ENCODE measurements at regions not wholly inside any gene's neighbourhood (a gene's known extent, or its start where the extent isn't known, plus 50 kb on each side); places are given as distances from the start of the nearest gene placed in this dataset.
A peak's percentile ranks its signal among the peaks of the same experiment; 100 is the strongest.
"Not testable (repeated sequence)": the region's sequence is repeated elsewhere in the genome, so short reads cannot be mapped to it uniquely, and the experiment has no call there.

DNA sequence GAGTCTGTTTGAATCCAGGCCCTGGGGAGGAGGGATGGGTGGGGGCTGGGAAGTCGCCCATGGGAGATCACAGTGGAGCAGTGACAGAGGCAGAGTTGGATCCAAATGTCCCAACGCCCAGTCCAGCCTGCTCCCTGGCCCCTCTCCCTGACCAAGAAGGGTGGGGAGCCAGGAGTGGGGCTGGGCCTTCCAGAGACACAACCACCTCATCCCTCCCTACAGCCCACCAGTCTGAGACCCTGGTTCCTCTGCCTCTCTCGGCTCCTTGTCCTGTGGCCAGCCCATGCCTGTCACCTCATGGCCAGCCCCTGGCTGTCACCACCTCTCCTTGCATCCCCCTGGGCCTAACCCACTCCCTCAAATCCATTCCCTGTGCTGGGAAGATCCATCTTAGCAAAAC is 71.2 kb upstream of the PRR5 start:
- no peak for DNase-seq

DNA sequence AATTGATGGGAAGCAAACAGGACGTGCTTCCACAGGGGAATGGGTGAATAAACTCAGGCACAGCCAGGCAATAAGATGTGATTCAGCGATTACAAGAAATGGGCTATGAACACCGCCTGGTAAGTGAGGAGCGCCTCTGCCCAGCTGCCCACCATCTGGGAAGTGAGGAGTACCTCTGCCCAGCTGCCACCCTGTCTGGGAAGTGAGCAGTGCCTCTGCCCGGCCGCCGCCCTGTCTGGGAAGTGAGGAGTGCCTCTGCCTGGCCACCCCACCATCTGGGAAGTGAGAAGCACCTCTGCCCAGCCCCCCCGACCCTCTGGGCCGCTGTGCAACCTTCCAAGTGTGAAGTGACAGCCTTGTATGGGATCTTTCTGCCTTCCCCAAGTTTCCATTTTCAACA is 73.2 kb upstream of the PRR5 start:
- DNase-seq: no peak

DNA sequence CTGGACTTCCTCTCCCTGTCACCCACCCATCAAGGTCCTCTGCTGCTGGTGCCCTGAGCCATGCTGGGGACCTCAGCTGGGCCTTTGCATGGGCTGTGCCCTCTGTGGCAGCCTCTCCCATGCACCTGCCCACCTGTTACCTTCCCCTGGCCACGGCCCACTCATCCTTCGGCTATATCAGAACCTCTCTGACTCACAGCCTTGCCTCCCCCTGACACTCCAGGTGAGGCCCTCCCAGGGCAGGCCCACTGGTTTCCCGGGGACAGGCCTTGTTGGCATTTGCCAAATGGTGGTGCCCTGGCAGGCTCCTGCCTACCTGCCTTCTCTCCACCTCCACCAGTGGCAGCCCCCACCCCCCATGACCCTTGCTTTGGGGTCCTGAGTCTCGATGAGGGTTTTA is 73.7 kb upstream of the PRR5 start:
- DNase-seq: no peak

DNA sequence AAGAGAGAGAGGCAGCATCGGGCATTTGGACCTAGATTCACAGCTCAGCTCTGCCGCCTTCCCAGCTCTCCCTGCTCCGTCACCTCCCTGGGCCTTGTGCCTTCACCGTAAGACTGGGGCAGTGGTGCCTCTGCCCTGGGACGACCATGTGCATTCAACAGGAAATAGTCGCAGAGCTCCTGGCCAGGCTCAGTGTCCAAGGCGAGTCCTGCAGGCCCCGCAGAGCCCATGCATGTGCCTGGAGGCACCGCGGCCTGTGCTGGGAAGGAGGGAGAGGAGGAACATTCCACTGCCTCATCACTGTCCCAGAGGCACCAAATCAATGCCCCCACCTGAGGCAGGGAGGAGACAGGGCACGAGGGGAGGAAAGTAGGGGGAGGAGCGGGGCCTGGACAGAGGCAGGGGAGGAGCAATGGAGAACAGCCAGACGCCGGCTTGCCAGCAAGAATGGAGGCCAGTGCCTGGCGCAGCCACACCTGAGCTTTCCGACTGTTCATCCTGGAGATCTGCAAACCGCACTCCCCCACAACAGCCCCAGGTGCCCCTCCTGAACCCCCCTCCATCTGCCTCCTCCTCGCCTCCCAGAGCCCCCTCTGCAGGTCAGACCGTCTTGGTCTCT is 74.4 kb upstream of the PRR5 start:
- DNase-seq: no peak

DNA sequence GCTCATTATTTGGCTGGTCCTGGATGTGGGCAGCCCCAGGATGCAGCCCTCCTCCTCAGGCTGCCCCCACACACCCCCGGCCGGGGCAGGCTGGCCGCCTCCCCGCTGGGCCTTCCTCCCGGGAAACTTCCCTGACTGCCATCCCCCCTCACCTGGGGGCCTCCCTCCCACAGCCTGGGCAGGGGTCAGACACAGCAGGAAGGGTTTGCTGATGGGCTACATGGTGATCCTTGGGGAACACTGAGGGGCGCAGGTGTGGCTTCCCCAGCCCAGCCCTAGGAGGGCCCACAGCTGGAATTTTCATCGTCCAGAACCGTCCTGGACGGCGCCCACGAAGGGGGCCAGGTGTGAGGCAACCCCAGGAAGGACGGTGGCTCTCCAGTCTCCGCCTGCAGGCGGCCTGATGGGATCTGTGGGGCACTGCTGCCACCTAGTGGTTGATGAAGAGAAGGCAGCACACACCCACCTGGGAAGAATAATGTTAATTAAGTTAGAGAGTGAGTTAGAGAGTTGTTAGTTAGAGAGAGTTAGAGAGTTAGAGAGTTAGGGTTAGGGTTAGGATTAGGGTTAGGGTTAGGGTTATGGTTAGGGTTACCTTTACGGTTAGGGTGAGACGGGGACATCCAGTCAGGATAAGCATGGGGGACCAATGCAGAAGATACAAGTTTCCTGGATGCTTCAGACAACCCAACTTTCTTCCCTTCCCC is 75.9 kb upstream of the PRR5 start:
- peak in 40 of 51 donors; percentile 6 to 76 (median 42) for DNase-seq

DNA sequence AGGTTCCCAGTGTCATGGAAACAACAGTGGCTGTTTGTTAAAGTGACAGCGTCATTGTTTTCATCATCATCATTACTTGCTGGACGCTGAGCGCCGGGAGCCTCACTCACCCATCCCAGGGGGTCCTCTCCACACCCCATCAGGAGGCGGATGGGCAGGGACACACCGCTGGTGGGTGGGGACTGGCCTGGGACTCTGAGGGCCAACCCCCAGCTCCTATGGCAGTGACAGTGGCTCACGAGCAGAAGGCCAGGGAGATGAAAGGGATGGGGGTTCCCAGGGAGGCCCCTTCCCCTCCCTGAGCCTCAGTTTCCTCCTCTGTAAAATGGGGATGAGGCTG is 76.6 kb upstream of the PRR5 start:
- DNase-seq: no peak

DNA sequence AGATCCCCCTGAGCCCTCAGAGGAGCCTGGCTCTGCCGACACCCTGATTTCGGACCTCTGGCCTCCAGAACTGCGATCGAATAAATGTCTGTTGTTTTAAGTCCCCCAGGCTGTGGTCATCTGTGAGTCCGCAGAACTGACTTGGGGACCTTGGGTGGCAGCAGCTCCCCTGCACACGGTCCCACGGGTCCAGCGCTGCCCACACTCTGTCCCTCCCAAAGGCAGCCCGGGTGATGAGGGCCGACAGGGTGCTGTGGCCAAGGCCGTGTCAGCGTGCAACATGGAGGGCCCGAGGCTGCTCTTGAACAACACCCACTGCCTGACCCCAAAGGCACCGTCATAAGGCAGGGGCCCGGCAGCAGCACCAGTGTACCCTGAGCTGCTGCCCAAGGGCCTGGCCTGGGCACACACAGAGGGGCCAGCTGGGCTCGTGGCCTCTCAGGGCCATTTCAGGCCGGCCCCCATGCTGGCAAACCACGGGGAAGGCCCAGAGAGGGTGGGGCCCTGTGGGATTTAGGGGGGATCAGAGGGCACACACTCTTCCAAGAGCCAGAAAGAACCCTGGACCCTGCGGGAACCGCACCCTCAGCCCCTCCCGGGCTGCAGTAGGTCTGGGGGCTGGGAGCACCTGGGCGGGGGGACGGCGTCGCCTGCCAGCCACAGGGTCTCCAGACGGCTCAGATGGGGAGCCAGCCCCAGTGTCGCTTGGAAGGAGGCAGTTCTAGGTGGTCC is 77.1 kb upstream of the PRR5 start:
- no peak for DNase-seq

DNA sequence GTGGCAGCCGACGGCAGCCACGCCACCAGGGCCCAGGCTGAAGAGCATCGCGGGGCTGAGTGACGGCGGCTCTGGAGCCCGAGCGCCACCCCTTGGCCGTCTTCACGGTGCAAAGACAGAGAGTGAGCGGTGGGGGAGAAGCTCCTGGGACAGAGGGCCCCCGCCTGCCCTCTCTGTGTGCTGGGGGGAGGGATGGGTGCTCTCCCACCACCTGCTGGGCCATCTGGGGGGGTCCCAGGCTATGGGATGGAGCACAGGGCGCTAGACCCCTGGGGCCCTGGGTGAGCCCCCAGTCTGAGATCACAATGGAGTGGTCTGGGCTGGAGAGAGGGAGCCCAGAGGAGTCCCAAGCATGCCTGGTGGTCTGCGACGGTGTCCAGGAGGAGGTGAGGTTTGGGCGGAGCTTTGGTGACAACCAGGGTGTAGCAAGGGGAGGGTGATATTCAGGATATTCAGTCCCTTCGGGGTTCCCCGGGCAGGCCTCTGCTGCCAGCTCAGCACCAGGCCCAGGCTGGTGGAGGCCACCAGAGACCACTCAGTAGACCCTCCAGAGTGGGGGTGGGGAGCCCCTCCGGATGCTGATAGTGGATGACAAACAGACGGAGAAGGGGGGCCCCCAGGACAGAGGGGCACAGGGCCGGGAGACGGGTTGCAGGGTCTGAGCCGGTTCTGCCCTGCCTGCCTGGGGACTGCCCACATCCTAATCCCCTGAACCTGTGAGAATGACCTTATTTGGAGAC is 78.1 kb upstream of the PRR5 start:
- DNase-seq: peak in 3 of 51 donors; percentile 5 to 8 (median 6)

DNA sequence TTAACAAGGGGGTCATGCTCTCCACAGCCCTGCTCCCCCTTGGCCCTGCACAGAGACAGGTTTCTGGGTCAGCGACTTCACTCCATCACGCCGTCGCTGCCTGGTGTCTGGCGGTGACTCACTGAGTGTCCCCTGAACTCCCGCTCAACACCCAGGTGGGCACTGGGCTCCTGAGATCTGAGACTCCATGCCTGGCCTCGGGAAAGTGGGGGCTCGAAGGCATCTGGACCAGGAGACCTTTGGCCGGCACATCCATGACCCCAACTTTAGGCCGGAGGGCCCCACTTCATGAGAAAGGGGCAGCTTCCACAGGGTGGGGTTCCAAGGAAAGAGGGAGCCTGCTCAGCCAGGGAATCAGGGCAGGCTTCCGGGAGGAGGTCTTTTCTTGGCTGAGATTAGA is 79.3 kb upstream of the PRR5 start:
- DNase-seq: no peak

DNA sequence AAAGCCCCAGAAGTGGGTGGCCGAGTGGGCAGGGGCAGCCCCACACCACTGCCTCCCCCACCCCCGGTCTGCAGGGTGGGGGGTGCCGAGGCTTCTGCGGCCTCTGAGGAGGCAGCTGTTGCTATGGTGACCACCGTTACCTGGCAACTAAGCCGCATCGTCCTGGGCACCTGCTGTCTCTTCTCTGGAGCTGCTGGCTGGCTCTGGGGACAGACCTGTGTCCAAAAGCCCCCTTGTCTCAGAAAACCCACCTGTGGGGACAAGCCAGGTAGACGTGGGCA is 79.9 kb upstream of the PRR5 start:
- peak in 20 of 51 donors; percentile 8 to 68 (median 30) for DNase-seq

DNA sequence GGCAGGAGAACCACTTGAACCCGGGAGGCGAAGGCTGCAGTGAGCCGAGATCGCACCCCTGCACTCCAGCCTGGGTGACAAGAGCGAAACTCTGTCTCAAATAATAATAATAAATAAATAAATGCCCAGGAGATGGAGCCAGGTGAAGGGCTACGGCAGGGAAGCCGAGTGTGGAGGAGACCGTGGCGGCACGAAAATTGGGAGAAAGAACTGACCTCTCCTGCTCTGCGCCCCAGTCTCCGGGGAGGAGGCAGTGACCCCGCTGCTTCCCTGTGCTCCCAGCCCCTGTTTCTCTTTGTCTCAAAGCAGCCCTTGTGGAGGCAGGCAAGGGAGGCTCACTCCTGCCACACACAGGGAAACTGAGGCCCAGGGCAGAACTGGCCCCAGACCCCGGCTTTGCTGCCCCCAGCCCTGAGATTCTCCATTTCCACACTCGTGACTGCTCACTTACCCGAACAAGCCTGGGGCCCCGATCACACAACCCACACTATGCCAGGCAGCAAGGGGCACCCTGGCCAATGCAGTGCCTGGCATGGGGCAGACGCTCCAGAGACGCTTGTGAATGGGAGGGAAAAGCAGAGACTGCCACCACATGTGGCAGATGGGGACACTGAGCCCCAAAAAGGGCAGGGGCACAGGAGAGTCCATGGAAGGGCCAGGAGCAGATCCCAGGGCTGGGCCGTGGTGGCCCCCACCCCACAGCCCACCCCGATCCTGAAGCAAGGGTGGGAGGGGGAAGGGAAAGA is 80.4 kb upstream of the PRR5 start:
- peak in 1 of 51 donors; percentile 3 for DNase-seq

DNA sequence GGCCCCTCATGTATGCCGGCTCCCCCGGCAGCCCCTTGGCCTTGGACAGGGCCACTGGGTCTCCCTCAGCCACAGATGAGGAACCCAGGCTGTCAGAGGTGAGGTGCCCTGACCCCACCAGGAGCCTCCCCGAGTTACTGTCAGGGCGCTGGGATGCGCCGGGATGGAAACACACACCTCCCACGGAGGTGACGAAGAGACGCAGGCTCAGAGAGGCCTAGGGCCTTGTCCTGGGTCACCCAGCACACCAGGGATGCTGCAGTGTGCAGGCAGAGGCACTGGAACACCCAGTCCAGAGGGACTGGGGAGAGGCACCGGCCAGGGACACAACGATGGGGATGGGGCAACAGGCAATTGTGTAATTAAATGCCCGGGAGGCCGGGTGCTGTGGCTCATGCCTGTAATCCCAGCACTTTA is 81.2 kb upstream of the PRR5 start:
- DNase-seq: no peak

DNA sequence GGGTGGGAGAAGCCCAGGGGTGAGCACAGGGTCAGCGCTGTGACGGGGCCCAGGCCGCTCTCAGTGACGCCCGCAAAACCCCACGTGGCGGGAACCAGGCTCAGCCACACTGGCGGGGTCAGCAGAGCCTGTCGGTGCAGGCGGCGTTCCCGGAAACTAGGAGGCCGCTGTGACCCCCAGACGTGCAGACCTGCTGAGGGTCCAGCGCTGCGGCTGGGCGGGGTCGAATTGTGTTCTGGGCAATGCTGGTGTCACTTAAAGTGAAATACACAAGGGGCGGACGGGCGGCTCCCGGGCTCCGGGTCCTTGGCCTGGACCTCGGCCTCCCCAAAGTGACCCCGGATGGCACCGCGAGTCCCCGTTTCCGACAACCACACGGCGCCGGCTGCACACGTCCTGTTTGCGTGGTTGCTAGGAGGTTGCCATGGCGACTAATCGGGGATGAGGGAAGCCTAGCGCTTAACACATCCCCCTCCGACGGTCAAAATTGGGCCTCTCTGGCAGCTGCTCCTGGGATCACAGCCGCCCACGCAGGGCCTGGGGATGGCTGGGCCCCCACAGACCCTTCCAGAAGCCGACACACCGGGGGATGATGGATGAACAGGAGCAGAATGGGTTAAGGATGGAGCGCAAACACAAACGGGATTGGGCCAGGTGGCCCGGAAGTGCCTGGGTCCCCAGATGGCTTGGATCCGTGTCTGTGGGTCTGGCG is 81.7 kb upstream of the PRR5 start:
- DNase-seq: peak in 24 of 51 donors; percentile 14 to 54 (median 32)

DNA sequence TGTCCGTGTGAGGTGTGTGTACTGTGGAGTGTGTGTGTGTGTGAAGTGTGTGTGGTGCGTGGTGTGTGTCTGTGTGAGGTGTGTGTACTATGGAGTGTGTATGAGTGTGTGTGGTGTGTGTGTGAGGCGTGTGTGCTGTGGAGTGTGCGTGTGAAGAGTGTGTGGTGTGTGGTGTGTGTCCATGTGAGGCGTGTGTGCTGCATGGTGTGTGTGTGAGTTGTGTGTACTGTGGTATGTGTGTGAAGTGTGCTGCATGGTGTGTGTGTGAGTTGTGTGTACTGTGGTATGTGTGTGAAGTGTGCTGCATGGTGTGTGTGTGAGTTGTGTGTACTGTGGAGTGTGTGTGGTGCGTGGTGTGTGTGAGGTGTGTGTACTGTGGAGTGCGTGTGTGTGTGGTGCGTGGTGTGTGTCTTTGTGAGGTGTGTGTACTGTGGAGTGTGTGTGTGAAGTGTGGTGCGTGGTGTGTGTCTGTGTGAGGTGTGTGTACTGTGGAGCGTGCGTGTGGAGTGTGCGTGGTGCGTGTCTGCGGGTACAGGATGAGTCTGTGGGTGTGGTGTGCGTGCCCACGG is 82.4 kb upstream of the PRR5 start:
- not testable (repeated sequence) for DNase-seq

DNA sequence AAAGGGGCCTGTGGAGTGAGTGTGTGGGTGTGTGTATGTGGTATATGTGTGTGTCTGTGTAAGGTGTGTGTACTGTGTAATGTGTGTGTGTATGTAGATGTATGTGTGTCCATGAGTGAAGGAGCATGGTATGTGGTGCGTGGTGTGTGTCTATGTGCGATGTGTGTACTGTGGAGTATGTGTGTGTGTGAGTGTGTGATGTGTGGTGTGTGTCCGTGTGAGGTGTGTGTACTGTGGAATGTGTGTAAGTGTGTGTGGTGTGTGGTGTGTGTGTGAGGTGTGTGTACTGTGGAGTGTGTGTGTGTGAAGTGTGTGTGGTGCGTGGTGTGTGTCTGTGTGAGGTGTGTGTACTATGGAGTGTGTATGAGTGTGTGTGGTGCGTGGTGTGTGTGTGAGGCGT is 83.1 kb upstream of the PRR5 start:
- not testable (repeated sequence) for DNase-seq

DNA sequence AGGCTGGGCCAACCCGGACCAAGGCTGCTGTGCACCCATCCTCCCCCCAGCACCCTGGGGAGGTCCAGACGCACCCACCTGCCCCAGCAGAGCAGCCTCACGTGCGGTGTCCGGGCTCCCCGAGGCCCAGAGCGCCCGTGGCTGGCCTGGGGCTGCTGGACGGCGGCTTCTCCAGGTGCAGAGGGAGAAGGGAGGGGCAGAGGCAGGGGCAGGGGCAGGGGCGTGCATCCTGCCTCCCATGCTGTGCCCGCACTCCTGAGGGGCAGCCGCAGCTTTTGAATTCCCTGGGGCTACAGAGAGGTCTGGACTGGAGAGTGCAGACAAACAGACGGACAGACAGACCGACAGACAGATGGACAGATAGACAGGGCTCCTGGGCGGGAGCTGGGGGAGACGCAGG is 83.6 kb upstream of the PRR5 start:
- DNase-seq: no peak

DNA sequence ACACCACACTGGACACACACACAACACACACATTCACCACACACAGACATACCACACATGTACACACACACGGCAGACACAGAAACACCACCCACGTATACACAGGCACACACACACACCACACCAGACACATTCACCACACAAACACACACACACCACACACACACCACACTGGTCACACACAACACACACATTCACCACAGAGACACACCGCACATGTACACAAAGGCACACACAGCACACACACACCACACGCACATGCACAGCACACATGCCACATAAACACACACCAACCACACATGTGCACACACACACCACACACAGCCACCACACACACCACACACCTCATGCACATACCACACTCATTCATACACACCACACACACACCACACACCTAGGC is 84.2 kb upstream of the PRR5 start:
- DNase-seq: no peak

DNA sequence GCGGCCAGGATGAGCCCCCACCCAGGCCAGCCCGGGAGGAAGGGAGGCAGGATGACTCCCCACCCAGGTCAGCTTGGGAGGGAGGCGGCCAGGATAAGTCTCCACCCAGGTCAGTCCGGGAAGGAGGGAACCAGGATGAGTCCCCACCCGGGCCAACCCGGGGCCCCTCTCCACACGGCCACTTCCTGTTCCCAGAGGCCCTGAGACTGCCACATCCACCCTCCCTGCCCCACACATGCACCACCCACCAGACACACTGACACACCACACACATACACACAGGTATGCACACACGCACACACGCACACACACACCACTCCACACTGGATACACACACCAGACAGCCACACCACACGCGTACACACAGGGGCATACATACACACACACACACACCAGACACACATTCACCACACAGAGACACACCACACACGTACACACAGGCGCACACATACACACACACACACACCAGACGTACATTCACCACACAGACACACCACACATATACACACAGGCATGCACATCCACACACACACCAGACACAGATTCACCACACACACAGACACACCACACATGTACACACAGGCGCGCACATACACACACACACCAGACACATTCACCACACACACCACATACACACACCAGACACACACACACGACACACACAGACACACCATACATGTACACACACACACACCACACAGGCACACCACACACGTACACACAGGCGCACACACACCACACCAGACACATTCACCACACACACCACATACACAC is 84.9 kb upstream of the PRR5 start:
- no peak for DNase-seq

DNA sequence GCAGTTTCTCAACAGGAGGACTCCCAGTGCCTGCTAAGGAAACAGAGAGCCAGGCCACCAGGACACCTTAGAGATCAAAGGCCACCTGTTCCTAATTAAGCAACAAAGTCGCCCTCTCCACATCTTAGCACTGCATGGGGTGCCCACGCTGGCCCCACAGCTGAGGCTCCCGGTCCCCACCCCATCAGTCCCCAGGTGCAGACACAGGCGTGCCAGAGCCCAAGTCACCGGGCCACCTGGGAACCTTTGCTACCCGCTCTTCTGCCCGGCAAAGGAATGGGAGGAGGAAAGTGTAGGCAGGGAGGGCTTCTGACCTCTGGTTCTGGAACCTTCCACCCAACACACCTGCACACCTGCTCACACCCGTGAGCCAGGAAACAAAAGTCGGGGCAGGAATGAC is 85.5 kb upstream of the PRR5 start:
- no peak for DNase-seq
